ENCODE measurements at regions not wholly inside any gene's neighbourhood (a gene's known extent, or its start where the extent isn't known, plus 50 kb on each side); places are given as distances from the start of the nearest gene placed in this dataset.

DNA sequence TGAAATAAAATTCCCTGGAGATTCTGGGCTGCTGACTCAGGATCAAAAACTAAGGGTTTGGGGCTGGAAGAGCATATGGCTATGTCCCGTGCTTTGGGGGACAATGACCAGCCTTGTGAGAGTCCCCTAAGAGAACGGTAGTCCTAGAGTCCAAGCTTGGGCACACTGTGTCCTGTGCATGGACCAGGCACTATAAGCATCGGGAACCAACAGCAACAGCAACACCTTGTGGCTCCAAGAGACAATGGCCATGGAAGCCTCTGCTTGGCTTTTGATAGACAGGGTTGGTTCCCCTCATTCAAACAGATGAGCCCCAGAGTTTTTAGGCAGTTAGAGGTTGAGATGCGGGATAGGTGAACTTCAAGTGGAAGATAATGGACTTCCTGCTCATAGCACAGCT, 294.4 kb upstream of the CHAC2 start:
- Histone ChIP-seq H3K27me3 (no peaks in the 10 kb centered on the region), H3K4me3 (no peak overlapping the region), H3K4me1 (no peaks in the 10 kb centered on the region), H3K9me3 (no peaks in the 10 kb centered on the region), H3K36me3 (no peaks in the 10 kb centered on the region), H3K27ac (no peak overlapping the region)
- intact Hi-C loops (cut with DNase I), result no loop called here
- DNase-seq (no peak), ATAC-seq (peak; percentile 71 to 91 (median 82))
- no peak for TF ChIP-seq POLR2A (IDR thresholded peaks at IDR 0.05)
- TF ChIP-seq, protein P1, sequence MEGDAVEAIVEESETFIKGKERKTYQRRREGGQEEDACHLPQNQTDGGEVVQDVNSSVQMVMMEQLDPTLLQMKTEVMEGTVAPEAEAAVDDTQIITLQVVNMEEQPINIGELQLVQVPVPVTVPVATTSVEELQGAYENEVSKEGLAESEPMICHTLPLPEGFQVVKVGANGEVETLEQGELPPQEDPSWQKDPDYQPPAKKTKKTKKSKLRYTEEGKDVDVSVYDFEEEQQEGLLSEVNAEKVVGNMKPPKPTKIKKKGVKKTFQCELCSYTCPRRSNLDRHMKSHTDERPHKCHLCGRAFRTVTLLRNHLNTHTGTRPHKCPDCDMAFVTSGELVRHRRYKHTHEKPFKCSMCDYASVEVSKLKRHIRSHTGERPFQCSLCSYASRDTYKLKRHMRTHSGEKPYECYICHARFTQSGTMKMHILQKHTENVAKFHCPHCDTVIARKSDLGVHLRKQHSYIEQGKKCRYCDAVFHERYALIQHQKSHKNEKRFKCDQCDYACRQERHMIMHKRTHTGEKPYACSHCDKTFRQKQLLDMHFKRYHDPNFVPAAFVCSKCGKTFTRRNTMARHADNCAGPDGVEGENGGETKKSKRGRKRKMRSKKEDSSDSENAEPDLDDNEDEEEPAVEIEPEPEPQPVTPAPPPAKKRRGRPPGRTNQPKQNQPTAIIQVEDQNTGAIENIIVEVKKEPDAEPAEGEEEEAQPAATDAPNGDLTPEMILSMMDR (IDR thresholded peaks at IDR 0.05), result peak; percentile 37 to 58 (median 42)
- WGBS (ENCODE audit: insufficient coverage, low coverage, low lambda C conversion rate, missing lambda C conversion rate), result 24% methylated on average over 3 of the region's 4 CpGs

DNA sequence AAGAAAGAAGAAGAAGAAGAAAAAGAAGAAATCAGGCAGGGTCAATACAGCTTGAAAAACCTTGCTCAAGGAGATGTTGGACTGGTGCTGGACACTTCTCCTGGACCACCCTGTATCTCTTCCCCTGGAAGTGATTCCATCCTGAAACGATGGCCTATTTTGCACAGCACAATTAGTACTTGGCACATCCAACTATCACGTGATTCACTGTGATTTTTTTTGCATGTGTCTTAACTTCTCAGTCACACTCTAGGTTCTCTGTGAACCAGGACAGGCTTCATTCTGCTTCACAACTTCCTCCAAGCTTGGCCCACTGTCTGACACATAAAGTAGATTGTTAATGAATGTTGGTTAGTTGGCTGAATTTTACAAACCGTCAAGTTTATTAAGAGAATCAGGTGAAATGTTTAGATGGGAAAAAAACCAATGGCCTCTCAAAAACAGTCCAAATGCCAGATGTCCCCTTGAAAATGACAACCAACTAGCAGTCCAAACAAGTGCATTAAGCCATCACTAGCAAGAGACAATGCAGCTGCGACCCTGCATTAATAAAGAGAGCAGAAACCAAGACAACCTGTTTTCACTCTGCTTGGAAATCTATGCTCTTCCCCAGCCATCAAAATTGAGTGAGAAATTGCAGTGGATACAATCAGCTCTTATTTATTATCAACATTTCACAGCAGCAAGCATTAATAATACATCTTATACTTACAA, 300.0 kb upstream of the CHAC2 start:
- no peaks in the 10 kb centered on the region for H3K4me1 ChIP-seq

DNA sequence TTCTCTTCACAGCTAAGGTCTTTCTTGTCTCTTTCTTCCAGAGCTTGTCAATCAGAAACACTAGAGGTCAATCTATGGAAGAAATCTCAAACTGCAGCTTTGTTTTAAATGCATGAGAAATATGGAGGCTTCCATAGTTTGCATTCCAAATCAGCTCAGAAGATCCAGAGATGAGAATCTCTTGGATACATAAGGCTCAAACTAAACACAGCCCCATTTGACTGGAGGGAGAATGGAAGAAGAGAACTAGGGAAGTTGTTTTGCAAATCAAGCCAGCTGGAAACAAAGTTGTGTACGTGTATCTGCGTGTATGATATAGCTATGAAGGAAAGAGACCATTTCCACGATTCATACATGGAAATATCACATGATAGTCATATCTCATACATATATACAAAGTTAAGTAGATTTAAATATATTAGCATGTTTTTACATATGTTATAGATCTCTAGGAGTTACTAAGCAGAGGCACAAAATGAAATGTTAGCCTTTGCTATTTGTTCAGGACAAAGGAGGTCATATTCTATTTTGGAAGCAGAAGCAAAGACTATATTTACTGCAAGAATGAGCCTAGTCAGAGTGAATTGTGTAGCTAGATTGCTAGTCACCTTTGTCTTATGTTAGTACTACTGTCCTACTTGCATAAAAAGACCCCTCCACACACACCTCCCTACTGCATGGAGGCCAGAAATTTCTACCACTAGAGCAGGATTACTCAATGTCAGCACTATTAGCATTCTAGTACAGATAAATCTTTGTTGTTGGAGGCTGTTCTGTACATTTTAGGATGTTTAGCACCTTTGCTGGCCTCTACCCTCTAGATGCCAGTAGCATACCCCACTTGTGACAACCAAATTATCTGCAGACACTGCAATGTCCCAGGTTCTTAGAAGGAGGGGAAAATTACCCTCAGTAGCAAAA, 303.5 kb upstream of the CHAC2 start:
- no peak for TF ChIP-seq POLR2A (IDR thresholded peaks at IDR 0.05)
- TF ChIP-seq, protein P1 (IDR thresholded peaks at IDR 0.05), result no peak
- 52% methylated on average over 3 of the region's 3 CpGs for WGBS (ENCODE audit: insufficient coverage, low coverage, low lambda C conversion rate, missing lambda C conversion rate)
- no peak for ATAC-seq
- no peak overlapping the region for H3K27ac ChIP-seq
- no peak for DNase-seq
- no peak overlapping the region for H3K4me3 ChIP-seq
- no peaks in the 10 kb centered on the region for H3K4me1 ChIP-seq
- no peaks in the 10 kb centered on the region for H3K27me3 ChIP-seq
- H3K36me3 ChIP-seq, result no peaks in the 10 kb centered on the region
- no peaks in the 10 kb centered on the region for H3K9me3 ChIP-seq
- intact Hi-C loops (cut with DNase I), result no loop called here

More for the DNA sequence above, 300.0 kb upstream of the CHAC2 start:
- no peak for TF ChIP-seq POLR2A (IDR thresholded peaks at IDR 0.05)
- TF ChIP-seq, protein P1 (IDR thresholded peaks at IDR 0.05), result no peak
- WGBS (ENCODE audit: insufficient coverage, low coverage, low lambda C conversion rate, missing lambda C conversion rate), result 60% methylated on average over 4 of the region's 4 CpGs
- intact Hi-C loops (cut with DNase I), result no loop called here
- no peak overlapping the region for H3K4me3 ChIP-seq
- no peaks in the 10 kb centered on the region for H3K27me3 ChIP-seq
- H3K36me3 ChIP-seq, result no peaks in the 10 kb centered on the region
- H3K27ac ChIP-seq, result no peak overlapping the region
- no peaks in the 10 kb centered on the region for H3K9me3 ChIP-seq
- DNase-seq (no peak), ATAC-seq (no peak)

DNA sequence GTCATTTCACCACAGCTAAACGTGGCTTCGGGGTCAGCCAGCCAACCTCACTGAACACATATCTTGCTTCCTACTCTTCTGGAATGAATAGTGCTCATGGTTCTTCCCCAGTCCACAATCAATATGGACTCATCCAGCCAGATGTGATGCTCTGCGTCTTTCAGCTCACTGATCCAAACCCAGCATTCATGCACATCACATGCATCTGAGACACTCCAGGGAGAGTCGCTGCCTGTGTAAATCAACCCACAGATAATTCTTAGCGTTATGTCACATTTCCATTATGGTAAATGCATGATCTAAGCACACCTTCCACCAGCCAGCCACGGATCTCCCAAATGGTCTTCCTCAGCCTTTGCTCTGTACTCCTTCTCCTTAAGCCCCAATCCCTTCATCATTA, 306.7 kb upstream of the CHAC2 start:
- Histone ChIP-seq H3K27ac (no peak overlapping the region), H3K4me3 (no peak overlapping the region), H3K4me1 (no peaks in the 10 kb centered on the region), H3K9me3 (no peaks in the 10 kb centered on the region), H3K36me3 (no peaks in the 10 kb centered on the region), H3K27me3 (no peaks in the 10 kb centered on the region)
- no peak for DNase-seq
- intact Hi-C loops (cut with DNase I), result no loop called here
- TF ChIP-seq POLR2A (IDR thresholded peaks at IDR 0.05), result no peak
- TF ChIP-seq, protein P1 (IDR thresholded peaks at IDR 0.05), result no peak
- ATAC-seq, result no peak
- 67% methylated on average over 3 of the region's 6 CpGs for WGBS (ENCODE audit: insufficient coverage, low coverage, low lambda C conversion rate, missing lambda C conversion rate)

All from right lobe of liver (tissue), 6 donors.